Epithelial cell of prostate (primary cell): ENCODE measurements at regions not wholly inside any gene's neighbourhood (a gene's known extent, or its start where the extent isn't known, plus 50 kb on each side); places are given as distances from the start of the nearest gene placed in this dataset.
"Not testable (repeated sequence)": the region's sequence is repeated elsewhere in the genome, so short reads cannot be mapped to it uniquely, and the experiment has no call there.

ENCODE experiments used
- DNase-seq: peaks from one replicate; pipeline ENCODE4 v3.0.0-alpha.2; 2011; ENCODE audit warnings: low read depth, low spot score
- H3K27ac ChIP-seq: fragments of 450-650 bp; 2 replicates; pipeline ENCODE4 v1.5.1; 2017; ENCODE audit warnings: mild to moderate bottlenecking

- H3K27ac ChIP-seq, DNase-seq: not testable (repeated sequence)
Observed at GRCh38 chr2:61723364-61723763, 130.5 kb downstream of the FAM161A start.

DNA sequence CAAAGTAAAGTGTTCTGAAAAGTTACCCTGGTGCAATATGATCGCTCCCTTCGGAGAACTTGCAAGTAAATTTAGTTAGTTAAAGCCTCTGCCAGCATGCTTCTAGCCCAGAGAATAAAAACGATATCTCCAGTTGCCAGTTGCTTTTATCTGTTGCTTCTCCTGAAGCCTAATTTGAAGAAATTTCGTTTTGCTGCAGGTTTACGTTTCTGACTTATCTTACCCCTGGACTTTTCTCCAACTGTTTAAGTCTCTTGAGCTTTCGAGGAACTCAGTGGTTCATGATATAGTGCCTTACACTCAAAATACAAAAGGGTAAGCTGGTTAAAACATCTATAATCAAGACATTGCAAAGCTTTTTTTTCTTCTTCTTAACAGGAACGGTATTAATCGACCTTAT lies 131.1 kb downstream of the FAM161A start:
- H3K27ac ChIP-seq = no peak overlapping the region
- DNase-seq = no peak

- no peak overlapping the region for H3K27ac ChIP-seq
- DNase-seq = no peak
Observed at GRCh38 chr2:61722318-61722717, 131.5 kb downstream of the FAM161A start.

DNA sequence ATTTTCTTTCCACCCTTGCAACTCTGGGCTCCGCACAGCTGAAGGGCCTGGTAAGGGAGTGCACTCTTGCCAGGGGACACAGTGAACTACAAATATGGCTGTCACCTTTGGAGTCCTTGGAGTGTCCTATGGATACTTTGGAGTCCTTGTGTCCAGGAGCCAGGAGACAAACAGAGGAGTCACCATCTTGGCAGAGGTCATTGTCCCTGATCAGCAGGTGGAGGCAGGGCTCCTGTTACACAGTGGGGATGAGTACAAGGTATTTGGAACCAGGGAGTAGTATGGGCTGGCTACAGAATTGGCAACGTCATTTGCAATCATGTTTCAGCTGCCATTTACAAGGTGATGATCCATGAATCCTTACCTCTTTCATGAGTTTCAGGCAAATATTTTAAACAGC lies 132.5 kb downstream of the FAM161A start:
- H3K27ac ChIP-seq = no peak overlapping the region
- no peak for DNase-seq

DNA sequence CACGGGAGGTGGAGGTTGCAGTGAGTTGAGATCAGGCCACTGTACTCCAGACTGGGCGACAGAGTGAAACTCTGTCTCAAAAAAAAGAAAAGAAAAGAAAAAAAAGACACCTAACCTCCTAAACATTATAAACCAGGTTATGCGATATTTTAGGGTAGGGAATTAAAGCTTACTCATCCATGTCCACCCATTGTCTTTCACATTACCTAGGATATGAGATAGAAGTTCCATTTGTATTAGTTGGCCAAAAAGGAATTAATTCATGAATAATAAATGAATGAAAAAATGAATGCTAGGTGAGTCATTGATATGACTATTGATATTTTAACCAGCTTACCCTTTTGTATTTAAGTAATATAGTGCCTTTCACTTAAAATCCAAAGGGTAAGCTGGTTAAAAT lies 132.9 kb downstream of the FAM161A start:
- DNase-seq = no peak
- no peak overlapping the region for H3K27ac ChIP-seq

DNA sequence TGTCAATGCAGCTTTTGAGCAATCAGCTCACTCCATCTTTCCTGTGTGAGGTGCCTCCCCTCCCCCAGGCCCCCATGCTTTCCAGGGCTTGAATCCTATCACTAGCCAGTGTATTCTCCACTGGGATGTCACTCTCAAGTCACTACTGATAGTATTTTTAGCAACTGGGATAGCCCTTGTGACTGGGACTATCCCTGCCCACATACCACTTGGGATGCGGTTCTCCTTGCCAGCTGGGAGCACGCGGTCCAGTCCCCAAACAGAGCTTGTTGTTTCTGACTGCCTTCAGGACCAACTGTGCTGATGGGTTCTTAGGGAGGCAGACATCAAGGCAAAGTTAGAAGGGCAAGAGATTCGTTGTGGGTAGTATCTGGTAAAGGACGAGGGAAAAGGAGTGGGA lies 134.9 kb downstream of the FAM161A start:
- no peak for DNase-seq
- no peak overlapping the region for H3K27ac ChIP-seq

DNA sequence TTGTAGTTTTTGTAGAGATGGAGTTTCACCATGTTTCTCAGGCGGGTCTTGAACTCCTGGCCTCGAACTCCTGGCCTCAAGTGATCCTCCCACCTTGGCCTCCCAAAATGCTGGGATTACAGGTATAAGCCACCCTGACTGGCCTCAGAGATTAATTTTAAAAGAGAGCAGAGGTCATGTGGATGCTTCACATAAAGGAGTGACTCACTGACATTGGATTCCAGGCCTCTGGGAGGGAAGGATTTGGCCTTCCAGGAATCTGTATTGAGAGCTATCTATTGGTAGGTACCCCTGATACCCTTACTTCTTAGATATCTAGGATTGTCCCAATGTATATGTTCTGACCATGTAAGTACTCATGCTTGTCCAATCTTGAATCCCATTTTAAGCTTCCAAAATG lies 138.4 kb downstream of the FAM161A start:
- DNase-seq = no peak
- H3K27ac ChIP-seq = no peak overlapping the region

DNA sequence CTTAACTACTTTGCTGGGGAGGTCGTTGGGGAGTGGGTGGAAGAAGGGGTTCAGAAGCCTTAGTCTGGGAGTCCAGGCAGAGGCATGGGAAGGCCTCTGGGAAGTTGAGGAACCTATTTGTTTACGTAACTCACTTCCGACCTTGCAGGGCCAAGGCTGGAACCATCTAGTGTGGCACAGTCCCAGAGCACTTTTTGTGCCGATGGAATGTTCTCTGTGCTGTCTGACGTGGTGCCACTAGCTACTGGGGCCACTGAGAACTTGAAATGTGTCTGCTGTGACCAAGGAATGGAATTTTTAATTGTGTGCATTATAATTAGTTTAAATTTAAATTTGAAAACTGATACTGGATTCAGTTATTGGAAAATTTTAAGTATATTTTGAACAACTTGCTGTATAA lies 139.7 kb downstream of the FAM161A start:
- DNase-seq = no peak

DNA sequence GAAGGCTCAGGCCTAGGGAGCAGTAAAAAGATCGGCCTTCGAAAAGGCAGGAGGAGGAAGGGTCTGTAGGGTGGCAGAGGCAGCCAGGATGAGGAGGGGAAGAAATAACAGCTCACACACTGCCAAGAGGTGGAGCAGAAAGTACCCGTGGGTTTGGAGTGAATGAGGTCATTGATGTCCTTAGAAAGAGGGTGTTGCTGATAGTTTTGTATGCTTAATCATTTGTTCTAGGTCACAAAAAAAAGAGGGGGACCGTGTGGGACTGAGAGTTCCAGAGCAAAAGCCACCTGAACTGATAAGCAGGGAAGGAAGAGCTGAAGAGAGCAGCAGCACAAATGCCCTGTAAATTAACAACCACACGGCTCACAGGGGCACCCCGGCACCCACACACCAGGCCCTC lies 140.4 kb downstream of the FAM161A start:
- DNase-seq = no peak

More for the DNA sequence above, 139.7 kb downstream of the FAM161A start:
- H3K27ac ChIP-seq = no peak overlapping the region

DNA sequence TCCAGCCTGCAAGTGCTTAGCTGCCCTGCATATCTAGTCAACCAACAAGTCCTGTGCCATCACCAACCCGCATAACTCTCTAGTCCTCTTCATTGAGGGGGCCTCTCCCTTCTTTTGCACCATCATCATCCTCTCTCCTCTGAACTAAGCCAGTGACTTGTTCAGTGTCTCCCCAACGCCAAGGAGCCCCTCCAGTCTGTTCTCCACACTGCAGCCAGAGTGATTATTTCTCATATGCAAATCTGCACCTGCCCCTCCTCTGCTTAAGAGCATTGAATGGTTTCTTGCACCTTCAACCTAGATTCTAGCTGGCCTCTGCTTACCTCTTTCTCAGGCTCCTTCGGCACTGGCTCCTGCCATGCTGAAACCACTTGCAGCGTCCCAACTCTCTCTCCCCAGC lies 141.8 kb downstream of the FAM161A start:
- no peak for DNase-seq
- H3K27ac ChIP-seq = no peak overlapping the region

More for the DNA sequence above, 140.4 kb downstream of the FAM161A start:
- no peak overlapping the region for H3K27ac ChIP-seq

DNA sequence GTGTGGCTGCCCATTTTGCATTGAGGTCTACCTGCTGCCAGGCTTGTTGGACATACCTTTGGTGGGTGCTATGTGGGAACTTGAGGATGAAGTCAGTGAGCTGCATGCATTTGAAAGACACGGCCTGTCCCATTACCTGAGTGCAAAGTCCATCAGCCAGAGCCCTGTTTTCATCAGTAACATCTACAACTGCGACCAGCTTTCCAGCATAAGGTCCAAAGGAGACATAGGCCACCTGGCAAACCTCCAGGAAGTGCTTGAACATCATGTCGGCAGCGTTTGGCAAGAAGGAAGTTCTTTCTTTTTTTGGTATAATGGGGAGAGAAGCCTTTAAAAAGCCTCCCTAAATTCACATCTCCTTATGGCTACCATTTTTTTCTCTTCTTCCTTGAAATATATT lies 143.1 kb downstream of the FAM161A start:
- DNase-seq = no peak
- no peak overlapping the region for H3K27ac ChIP-seq

GRCh38 chr2:61707984-61708852 lies 145.6 kb downstream of the FAM161A start:
- no peak overlapping the region for H3K27ac ChIP-seq
- peak; percentile 50 for DNase-seq

DNA sequence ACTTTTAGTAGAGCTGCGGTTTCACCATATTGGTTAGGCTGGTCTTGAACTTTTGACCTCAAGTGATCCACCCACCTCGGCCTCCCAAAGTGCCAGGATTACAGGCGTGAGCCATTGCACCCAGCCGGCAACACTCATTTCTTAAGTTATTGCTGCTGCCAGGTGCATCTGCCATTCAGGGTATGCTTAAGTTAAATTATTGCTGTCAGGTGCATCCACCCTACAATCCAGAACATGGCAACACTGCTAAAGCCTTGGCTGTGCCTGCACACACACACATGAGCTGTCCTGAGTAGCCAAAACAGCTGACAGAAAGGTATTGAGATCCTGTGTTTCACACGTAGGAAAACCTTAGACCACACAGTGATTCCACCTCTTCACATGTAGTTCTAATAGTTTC lies 148.2 kb downstream of the FAM161A start:
- H3K27ac ChIP-seq = no peak overlapping the region
- no peak for DNase-seq

DNA sequence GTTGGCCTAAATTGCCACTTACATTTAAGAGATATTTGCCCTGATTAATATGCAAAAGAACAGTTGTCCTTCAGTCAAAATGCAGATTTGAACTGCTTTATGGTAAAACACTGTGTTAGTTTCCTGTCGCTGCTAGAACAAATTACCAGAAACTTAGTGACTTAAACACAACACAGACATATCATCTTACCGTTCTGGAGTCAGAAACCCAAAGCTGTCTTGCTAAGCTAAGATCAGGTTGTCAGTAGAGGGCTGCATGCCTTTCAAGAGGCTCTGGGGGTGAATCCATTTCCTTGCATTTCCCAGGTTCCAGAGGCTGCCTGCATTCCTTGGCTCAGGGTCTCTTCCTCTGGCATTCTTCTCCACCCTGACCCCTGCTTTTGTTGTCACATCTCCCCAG lies 149.5 kb downstream of the FAM161A start:
- no peak overlapping the region for H3K27ac ChIP-seq
- DNase-seq = no peak

GRCh38 chr2:61702088-61702467 lies 151.8 kb downstream of the FAM161A start:
- DNase-seq = no peak

GRCh38 chr2:61700464-61700863 lies 153.4 kb downstream of the FAM161A start:
- no peak for DNase-seq

More at GRCh38 chr2:61702088-61702467, 151.8 kb downstream of the FAM161A start:
- no peak overlapping the region for H3K27ac ChIP-seq

GRCh38 chr2:61694312-61695274 lies 156.4 kb upstream of the XPO1 start:
- no peak overlapping the region for H3K27ac ChIP-seq
- DNase-seq = peak; percentile 12

More at GRCh38 chr2:61700464-61700863, 153.4 kb downstream of the FAM161A start:
- H3K27ac ChIP-seq = no peak overlapping the region

DNA sequence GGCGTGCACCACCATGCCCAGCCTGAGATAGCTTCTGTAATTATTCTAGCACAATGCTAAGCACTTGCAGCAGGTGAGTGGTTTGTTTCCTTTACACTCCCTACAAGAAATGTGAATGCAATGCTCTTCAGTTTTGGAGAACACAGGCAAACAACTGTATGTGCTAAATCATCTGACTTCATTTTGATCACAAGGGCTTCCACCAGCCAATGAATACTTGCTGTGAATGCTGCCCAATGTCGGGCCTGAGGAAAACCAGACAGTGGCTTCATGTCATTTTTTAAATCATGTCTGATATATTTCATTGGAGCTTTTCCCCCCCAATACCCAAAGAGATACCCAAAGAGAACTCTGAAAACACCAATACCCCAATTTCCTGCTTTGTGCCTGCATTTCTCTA lies 155.6 kb upstream of the XPO1 start:
- H3K27ac ChIP-seq = no peak overlapping the region
- DNase-seq = no peak

DNA sequence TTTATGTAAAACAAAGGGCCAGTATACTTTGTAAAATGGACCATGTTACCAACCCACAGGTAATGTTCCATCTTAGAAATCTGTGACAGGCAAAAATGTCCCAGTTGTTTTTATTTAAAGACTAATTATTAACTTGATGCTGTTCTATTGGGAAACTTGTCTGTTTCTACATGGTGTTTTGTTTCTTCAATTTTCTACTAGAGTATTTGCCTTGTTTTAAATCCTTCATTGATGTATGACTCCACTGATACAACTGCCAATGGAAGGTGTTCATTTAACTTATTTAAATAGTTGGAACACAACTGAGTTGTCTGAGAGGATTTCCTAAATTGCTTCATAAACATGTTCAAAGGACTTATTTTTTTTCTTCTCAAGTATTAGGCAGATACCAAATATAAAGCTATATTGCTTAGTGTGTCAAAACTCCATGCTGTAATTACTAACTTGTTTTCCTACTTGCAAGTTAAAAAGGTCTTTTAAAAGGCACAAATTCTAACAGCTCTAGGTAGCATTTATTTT lies 152.0 kb upstream of the XPO1 start:
- no peak for DNase-seq
- no peak overlapping the region for H3K27ac ChIP-seq

GRCh38 chr2:61689568-61689967 lies 151.4 kb upstream of the XPO1 start:
- H3K27ac ChIP-seq = no peak overlapping the region
- DNase-seq = no peak
